Vagina (tissue), 2 donors: ENCODE measurements at regions not wholly inside any gene's neighbourhood (a gene's known extent, or its start where the extent isn't known, plus 50 kb on each side); places are given as distances from the start of the nearest gene placed in this dataset.

Source experiments
- POLR2A ChIP-seq, 2 donors: fragments of 450-650 bp; IDR thresholded peaks; one replicate each; pipeline ENCODE4 v1.6.1; 2017; ENCODE audit warnings: antibody characterized with exemption in 2 of 2, mild to moderate bottlenecking in 2 of 2, moderate library complexity in 2 of 2
- POLR2AphosphoS5 ChIP-seq, 2 donors: sonication (generic); formaldehyde crosslinking; IDR thresholded peaks; one replicate each; pipeline ENCODE4 v1.9.0; 2017; ENCODE audit warnings: antibody characterized with exemption in 2 of 2, mild to moderate bottlenecking in 2 of 2, low read depth in 1 of 2; ENCODE audit not compliant: insufficient read depth in 1 of 2

DNA sequence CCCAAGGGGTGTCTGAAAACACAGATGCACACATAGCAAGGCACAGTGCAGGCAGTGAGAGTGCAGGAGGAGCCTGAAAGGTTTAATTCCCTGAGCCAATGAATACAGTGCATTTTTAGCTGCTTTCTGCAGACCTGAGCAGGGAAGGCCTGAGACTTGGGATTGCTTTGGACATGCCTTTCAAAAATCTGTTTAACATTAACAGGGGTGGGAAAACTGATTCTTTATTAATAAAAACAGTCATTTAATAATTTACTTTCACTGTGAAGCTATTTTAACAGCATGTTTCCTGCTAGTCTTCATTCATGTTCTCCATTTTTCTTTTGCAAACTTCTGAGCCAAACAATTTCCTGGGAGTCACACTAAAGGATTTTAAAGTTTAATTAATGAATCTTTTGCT is 488.1 kb downstream of the SMARCA1 start:
- TF ChIP-seq POLR2A (IDR thresholded peaks at IDR 0.05) (no peak), POLR2AphosphoS5 (IDR thresholded peaks at IDR 0.05; ENCODE audit: insufficient read depth in 1 of 2, low read depth in 1 of 2) (no peak)
